Sigmoid colon (tissue), 6 donors: ENCODE measurements at regions not wholly inside any gene's neighbourhood (a gene's known extent, or its start where the extent isn't known, plus 50 kb on each side); places are given as distances from the start of the nearest gene placed in this dataset.

ENCODE experiments used
- DNase-seq: peaks from one replicate; pipeline ENCODE4 v3.0.0-alpha.2; 2019
- H3K27ac ChIP-seq, 4 donors: fragments of 200-600 bp; sonication (generic); one replicate each; pipeline ENCODE4 v1.5.1; 2016 to 2019; ENCODE audit warnings: mild to moderate bottlenecking in 1 of 4
- H3K27me3 ChIP-seq, 3 donors: fragments of 200-600 bp; sonication (generic); one replicate each; pipeline ENCODE4 v1.5.1; 2019; ENCODE audit warnings: mild to moderate bottlenecking in 1 of 3
- H3K36me3 ChIP-seq, 4 donors: fragments of 200-600 bp; sonication (generic); one replicate each; pipeline ENCODE4 v1.5.1; 2016 to 2019
- H3K4me1 ChIP-seq, 4 donors: fragments of 200-600 bp; sonication (generic); one replicate each; pipeline ENCODE4 v1.5.1; 2017 to 2019
- H3K4me3 ChIP-seq, 4 donors: fragments of 200-600 bp; sonication (generic); one replicate each; pipeline ENCODE4 v1.5.1; 2017 to 2019; ENCODE audit warnings: mild to moderate bottlenecking in 2 of 4, moderate library complexity in 1 of 4
- H3K9me3 ChIP-seq, 4 donors: fragments of 200-600 bp in 3 of 4; sonication (generic) in 3 of 4; one replicate each; pipeline versions ENCODE4 v1.5.1 to v1.6.1; 2013 to 2019
- EP300 ChIP-seq, 4 donors: sonication (generic); formaldehyde crosslinking; IDR thresholded peaks; one replicate each; pipeline ENCODE4 v1.6.1; 2017; ENCODE audit warnings: antibody characterized with exemption in 4 of 4
- POLR2A ChIP-seq, 2 donors: fragments of 450-650 bp; IDR thresholded peaks; one replicate each; pipeline ENCODE4 v1.6.1; 2016; ENCODE audit warnings: antibody characterized with exemption in 2 of 2, mild to moderate bottlenecking in 2 of 2, moderate library complexity in 2 of 2
- POLR2AphosphoS5 ChIP-seq, 4 donors: sonication (generic); formaldehyde crosslinking; IDR thresholded peaks; one replicate each; pipeline ENCODE4 v1.6.1; 2017; ENCODE audit warnings: antibody characterized with exemption in 4 of 4
- WGBS, 2 donors: extraction: QIAGEN DNeasy Blood & Tissue Kit; methylation state at CpG; one replicate each; pipeline ENCODE4 v1.1.7; 2013; 5-methylcytosine and 5-hydroxymethylcytosine counted together
- intact Hi-C: fragments of 100-400 bp; cut with DNase I; formaldehyde crosslinking; loops from one replicate; pipeline ENCODE4 v1.15.1; 2023
- TF ChIP-seq, protein P1 (sequence below), 4 experiments: fragments of 450-650 bp in 3 of 4; fragments of 200-600 bp in 1 of 4; IDR thresholded peaks; one replicate each; pipeline ENCODE4 v1.5.1; 2016 to 2019; ENCODE audit warnings: antibody characterized with exemption in 4 of 4, mild to moderate bottlenecking in 3 of 4, moderate library complexity in 2 of 4
- donor health status: healthy with polysubstance abuse.
- donor health status: healthy.

GRCh38 chr1:233790662-233791371 is 113.7 kb upstream of the SLC35F3 start:
- Histone ChIP-seq H3K27me3 (peaks cover 0 to 5% (median 0%) of the 10 kb centered on the region in 3 donors), H3K9me3 (no peaks in the 10 kb centered on the region), H3K4me3 (no peak overlapping the region), H3K36me3 (no peaks in the 10 kb centered on the region), H3K4me1 (no peaks in the 10 kb centered on the region), H3K27ac (no peak overlapping the region)
- 35 to 40% methylated on average over 8 of the region's 8 CpGs for WGBS, 2 donors
- TF ChIP-seq, protein P1, sequence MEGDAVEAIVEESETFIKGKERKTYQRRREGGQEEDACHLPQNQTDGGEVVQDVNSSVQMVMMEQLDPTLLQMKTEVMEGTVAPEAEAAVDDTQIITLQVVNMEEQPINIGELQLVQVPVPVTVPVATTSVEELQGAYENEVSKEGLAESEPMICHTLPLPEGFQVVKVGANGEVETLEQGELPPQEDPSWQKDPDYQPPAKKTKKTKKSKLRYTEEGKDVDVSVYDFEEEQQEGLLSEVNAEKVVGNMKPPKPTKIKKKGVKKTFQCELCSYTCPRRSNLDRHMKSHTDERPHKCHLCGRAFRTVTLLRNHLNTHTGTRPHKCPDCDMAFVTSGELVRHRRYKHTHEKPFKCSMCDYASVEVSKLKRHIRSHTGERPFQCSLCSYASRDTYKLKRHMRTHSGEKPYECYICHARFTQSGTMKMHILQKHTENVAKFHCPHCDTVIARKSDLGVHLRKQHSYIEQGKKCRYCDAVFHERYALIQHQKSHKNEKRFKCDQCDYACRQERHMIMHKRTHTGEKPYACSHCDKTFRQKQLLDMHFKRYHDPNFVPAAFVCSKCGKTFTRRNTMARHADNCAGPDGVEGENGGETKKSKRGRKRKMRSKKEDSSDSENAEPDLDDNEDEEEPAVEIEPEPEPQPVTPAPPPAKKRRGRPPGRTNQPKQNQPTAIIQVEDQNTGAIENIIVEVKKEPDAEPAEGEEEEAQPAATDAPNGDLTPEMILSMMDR (IDR thresholded peaks at IDR 0.05), result peak; percentile 19 to 81 (median 72)
- no peak for TF ChIP-seq POLR2A (IDR thresholded peaks at IDR 0.05)
- intact Hi-C loops, result loop anchor here (2.0 to 10.0 kb wide), 2 partner anchors 350 to 486 kb away; no protein-coding TSS in a partner anchor
- DNase-seq, result no peak

- Histone ChIP-seq H3K27ac (no peak overlapping the region), H3K4me1 (no peaks in the 10 kb centered on the region), H3K9me3 (no peaks in the 10 kb centered on the region), H3K27me3 (peaks cover 0 to 5% (median 0%) of the 10 kb centered on the region in 3 donors), H3K4me3 (no peak overlapping the region), H3K36me3 (no peaks in the 10 kb centered on the region)
- WGBS, 2 donors, result 0 to 8% methylated on average over 1 of the region's 1 CpG
- no peak for TF ChIP-seq EP300 (IDR thresholded peaks at IDR 0.05)
- no peak for TF ChIP-seq POLR2A (IDR thresholded peaks at IDR 0.05)
- TF ChIP-seq, protein P1 (IDR thresholded peaks at IDR 0.05), result no peak
- no peak for DNase-seq
- intact Hi-C loops, result loop anchor here (2.0 to 10.0 kb wide), 2 partner anchors 351 to 487 kb away; no protein-coding TSS in a partner anchor
Measured at GRCh38 chr1:233791372-233791703, 113.1 kb upstream of the SLC35F3 start.

- no peak for TF ChIP-seq POLR2AphosphoS5 (IDR thresholded peaks at IDR 0.05)
- H3K36me3 ChIP-seq, result no peaks in the 10 kb centered on the region
- H3K4me1 ChIP-seq, result no peaks in the 10 kb centered on the region
- 13 to 58% methylated on average over 6 of the region's 6 CpGs for WGBS, 2 donors
- no peak overlapping the region for H3K27ac ChIP-seq
- no peak overlapping the region for H3K4me3 ChIP-seq
- peaks cover 0 to 5% (median 0%) of the 10 kb centered on the region in 3 donors for H3K27me3 ChIP-seq
- no peaks in the 10 kb centered on the region for H3K9me3 ChIP-seq
- intact Hi-C loops, result loop anchor here (2.0 to 10.0 kb wide), 2 partner anchors 351 to 487 kb away; no protein-coding TSS in a partner anchor
- DNase-seq, result no peak
Measured at GRCh38 chr1:233791721-233792120, 112.8 kb upstream of the SLC35F3 start.

- DNase-seq, result no peak
- H3K27me3 ChIP-seq, result peaks cover 0 to 5% (median 0%) of the 10 kb centered on the region in 3 donors
- H3K27ac ChIP-seq, result no peak overlapping the region
- intact Hi-C loops, result loop anchor here (10.0 kb wide), 1 partner anchor 490 kb away; no protein-coding TSS in a partner anchor
- no peaks in the 10 kb centered on the region for H3K9me3 ChIP-seq
- H3K4me3 ChIP-seq, result no peak overlapping the region
- WGBS, 2 donors, result 96% methylated on average over 2 of the region's 2 CpGs
- no peaks in the 10 kb centered on the region for H3K4me1 ChIP-seq
- no peaks in the 10 kb centered on the region for H3K36me3 ChIP-seq
- TF ChIP-seq POLR2A (IDR thresholded peaks at IDR 0.05) (no peak), EP300 (IDR thresholded peaks at IDR 0.05) (no peak), POLR2AphosphoS5 (IDR thresholded peaks at IDR 0.05) (no peak)
- TF ChIP-seq, protein P1 (IDR thresholded peaks at IDR 0.05), result no peak
Measured at GRCh38 chr1:233794863-233795262, 109.6 kb upstream of the SLC35F3 start.

DNA sequence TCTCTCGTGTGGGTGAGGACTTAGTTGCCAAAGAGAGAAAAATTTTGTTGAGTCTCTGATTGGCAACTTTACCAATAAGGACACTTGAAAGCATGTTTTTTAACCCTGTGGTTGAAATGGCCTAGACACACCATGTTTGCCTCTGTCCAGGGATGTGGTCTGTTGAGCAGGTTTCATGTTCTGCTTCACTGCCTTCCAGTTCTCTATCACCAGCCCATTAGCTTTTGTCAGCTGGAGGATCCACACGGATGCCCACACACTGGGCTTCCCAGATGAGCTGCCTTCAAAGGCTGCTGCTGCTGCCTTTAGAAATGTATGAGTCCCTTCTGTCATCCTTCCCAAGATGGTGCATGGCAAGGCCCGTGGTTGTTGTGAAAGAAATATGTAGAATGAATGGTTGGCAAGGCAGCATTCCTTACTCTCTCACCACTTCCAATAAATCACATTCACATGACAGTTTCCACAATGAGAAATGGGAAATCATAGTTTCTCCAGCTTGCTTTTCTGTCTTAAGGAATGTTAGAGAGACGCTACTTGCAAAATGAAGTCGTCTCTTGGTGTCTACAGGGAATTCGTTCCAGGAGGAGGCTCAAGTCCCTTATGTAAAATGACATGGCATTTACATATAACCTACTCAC is 108.2 kb upstream of the SLC35F3 start:
- Histone ChIP-seq H3K9me3 (no peaks in the 10 kb centered on the region), H3K4me3 (no peak overlapping the region), H3K36me3 (no peaks in the 10 kb centered on the region), H3K4me1 (no peaks in the 10 kb centered on the region), H3K27me3 (peaks cover 0 to 5% (median 0%) of the 10 kb centered on the region in 3 donors), H3K27ac (no peak overlapping the region)
- intact Hi-C loops, result loop anchor here (10.0 kb wide), 1 partner anchor 491 kb away; no protein-coding TSS in a partner anchor
- 84 to 85% methylated on average over 6 of the region's 6 CpGs for WGBS, 2 donors
- DNase-seq, result no peak
- TF ChIP-seq POLR2A (IDR thresholded peaks at IDR 0.05) (no peak), POLR2AphosphoS5 (IDR thresholded peaks at IDR 0.05) (no peak), EP300 (IDR thresholded peaks at IDR 0.05) (no peak)
- TF ChIP-seq, protein P1 (IDR thresholded peaks at IDR 0.05), result no peak
